HuH-7 (cell line): ENCODE measurements at regions not wholly inside any gene's neighbourhood (a gene's known extent, or its start where the extent isn't known, plus 50 kb on each side); places are given as distances from the start of the nearest gene placed in this dataset.
A peak's percentile ranks its signal among the peaks of the same experiment; 100 is the strongest.
"Not testable (repeated sequence)": the region's sequence is repeated elsewhere in the genome, so short reads cannot be mapped to it uniquely, and the experiment has no call there.

ENCODE experiments used
- DNase-seq: peaks from one replicate; pipeline ENCODE4 v3.0.0; 2011; ENCODE audit warnings: low spot score

DNA sequence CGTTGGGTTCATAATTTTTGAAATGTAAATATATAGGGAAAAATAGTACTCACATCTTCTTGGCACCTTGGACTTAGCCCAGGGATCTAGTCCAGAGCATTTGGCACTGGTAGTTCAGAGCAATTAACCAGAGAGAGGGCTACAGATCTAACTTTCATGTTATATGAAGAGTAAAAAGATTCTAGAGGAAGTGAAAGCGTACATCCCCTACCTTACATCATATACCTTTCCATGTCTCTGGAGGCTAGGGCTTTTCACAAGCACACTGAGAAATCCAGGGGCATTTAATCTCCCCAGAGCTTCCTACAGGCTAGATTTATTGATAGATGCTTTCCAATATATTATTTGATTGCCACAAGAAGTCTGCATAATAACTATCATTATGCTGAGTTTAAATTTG, 687.5 kb upstream of the FBXO33 start:
- DNase-seq, result no peak

DNA sequence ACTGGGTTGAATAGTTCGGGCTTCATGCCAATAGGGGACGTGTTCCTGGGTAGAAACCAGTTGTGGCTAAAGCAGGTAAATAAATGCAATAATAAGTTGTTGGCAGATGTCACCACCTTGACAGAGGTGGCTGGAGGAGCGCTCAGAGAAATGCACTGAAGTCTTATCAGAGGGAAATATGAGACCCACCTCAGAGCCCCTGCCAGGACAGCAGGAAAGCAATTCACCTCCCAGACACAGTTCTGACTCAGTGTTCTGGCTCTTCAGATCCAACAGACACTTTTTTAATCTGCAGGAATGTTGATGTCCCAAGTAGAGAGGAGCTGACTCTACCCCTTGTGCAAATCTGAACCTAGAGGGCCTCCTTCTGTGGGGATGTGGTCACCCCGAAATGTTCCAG, 687.1 kb upstream of the FBXO33 start:
- no peak for DNase-seq

DNA sequence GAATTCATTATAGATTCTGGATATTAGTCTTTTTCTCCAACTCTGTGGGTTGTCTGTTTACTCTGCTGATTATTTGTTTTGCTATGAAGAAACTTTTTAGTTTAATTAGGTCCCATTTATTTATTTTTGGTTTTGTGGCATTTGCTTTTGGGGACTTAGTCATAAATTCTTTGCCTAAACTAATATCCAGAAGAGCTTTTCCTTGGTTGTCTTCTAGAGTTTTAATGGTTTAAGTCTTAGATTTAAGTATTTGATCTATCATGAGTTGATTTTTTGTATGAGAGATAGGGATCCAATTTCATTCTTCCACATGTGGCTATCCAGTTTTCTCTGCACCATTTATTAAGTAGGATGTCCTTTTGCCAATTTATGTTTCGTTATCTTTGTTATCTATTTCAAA, 683.4 kb upstream of the FBXO33 start:
- no peak for DNase-seq

DNA sequence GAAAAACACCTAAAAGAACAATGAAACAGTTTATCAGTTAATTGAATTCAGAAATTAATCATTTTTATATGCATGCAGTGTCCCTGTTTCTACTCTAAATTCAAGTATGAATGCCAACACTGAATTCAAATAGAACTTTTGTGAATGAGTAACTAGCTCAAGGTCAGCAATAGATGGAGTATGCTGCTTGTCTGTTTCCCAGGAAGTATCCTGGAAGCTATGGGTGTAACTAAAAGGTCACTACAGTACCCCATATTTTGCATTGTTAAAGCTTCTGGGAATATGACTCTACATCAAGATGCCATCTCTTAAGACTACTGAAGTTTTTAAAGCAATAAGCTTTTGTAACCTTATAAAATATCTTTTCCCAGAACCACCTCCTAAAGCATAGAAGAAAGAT, 681.4 kb upstream of the FBXO33 start:
- peak; percentile 6 for DNase-seq

DNA sequence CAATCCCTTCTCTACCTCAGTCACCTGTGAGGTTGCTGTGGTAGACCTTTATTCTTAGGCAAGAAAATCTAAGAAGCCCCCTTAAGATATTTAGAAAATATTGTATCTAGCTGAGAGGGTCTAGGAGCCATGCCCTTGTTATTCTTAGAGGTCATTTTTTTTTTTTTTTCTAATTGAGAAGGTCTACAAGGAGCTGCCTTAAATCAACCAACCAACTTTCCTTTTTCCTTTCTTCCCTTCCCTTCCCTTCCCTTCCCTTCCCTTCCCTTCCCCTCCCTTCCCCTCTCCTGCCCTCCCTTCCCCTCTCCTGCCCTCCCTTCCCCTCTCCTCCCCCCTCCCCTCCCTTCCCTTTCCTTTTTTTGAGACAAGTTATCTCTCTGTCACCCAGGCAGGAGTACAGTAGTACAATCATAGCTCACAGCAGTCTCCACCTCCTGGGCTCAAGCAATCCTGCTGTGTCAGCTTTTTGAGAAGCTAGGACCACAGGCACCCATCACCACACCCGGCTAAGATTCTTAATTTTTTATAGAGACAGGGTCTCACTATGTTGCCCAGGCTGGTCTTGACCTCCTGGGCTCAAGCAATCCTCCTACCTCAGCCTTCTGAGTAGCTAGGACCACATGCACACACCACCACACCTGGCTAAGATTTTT, 668.4 kb upstream of the FBXO33 start:
- DNase-seq, result no peak

DNA sequence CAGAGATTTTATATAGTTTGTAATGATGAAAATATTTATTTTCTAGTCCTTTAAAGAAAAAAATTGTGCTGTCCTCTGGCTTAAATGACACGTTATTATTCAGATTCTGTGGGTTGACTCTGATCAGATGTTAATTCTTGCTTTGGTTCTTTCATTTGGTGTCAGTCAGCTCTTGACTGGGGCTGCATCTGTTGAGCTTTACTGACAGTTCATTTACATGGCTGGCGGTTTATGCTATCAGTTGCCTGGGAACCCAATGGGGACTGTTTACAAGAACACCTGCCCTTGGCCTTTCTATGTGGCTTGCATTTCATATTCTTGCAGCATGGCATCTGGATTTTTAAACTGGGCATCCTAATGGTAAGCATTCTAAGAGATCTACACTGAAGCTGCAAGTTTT, 667.1 kb upstream of the FBXO33 start:
- no peak for DNase-seq

DNA sequence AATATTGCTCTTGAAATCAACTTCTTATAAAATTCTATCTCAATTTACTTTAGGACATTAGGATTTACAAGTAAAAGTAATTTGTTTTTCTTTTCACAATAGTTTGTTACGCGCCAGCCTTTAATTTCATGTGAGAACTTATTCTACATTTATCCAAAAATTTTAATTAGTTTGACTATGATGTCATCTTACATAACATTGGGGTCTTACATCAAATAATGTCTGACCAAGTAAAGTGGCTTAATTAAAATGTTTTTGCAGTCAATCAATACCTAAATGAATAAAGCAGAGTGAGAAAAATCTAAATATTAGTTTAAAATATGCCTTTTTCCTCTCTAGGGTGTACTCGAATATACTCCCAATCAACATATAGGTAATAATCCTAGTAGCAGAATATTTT, 666.2 kb upstream of the FBXO33 start:
- no peak for DNase-seq

DNA sequence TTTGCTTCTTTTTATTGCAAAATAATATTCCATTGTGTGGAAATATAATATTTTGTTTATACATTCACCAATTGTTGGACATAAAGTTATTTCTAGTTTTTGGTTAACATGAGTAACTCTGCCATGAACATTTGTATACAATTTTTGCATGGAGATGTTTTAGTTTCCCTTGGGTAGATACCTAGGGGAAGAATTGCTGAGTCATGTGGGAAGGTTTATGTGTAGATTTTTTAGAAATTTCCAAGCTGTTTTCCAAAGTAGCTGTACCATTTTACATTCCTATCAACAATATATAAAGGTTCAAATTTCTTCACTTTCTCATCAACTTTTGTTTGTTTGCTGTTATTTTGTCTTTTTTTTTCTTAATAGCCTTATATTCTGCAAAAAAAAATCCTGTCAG, 664.7 kb upstream of the FBXO33 start:
- DNase-seq, result no peak

DNA sequence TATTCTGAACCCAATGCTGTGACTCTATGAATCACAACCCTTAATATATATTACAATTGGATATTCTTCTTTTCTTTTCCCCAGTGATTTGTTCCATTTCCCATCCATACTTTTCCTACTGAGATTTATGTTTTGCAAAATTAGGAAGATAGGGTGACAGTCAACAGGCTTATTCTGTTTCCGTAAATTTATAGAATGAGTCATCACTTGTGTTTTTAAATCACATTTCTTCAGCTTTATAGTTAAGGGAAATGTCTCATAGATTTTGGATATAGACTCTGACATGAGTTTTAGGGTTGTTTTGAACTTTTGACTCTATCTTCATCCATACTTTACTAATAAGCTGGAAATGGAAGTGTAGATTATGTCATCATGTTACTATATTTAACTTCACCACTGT, 661.6 kb upstream of the FBXO33 start:
- DNase-seq, result no peak

DNA sequence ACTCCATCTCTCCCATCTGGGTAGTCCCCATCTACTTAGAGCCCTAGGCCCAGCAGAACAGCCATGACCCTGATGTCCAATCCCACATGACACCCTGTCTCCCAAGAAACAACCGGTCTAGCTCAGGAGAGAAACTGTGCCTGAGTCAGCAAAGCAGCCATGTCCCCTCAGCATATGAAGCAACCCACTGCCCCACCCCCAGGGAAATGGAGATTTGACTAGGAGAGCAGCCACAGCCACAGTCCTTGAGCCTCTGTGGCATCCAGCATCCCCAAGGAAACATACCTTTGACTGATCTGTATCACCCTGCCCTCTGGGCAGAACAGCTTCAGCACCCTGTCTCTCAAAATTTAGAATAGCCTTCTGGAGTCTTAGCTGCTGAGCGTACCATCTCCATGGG, 641.9 kb upstream of the FBXO33 start:
- no peak for DNase-seq

DNA sequence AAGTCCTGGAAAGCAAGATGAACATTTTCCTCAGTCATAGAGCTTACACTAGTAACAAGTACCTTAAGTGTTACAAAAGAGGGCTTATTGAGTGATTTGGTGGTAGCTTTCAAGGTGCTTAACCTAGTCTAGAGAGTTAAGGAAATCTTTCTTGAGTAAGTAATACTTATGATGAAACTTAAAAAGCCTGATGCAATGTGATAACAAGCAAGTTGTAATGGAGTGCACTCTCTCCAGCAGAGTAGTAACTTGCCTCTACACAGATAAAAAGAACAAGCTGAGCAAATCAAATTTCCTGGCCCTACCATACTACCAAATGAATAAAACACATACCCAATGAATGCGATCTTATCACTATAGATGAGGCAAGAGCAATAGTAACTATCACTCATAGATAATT, 639.9 kb upstream of the FBXO33 start:
- no peak for DNase-seq

DNA sequence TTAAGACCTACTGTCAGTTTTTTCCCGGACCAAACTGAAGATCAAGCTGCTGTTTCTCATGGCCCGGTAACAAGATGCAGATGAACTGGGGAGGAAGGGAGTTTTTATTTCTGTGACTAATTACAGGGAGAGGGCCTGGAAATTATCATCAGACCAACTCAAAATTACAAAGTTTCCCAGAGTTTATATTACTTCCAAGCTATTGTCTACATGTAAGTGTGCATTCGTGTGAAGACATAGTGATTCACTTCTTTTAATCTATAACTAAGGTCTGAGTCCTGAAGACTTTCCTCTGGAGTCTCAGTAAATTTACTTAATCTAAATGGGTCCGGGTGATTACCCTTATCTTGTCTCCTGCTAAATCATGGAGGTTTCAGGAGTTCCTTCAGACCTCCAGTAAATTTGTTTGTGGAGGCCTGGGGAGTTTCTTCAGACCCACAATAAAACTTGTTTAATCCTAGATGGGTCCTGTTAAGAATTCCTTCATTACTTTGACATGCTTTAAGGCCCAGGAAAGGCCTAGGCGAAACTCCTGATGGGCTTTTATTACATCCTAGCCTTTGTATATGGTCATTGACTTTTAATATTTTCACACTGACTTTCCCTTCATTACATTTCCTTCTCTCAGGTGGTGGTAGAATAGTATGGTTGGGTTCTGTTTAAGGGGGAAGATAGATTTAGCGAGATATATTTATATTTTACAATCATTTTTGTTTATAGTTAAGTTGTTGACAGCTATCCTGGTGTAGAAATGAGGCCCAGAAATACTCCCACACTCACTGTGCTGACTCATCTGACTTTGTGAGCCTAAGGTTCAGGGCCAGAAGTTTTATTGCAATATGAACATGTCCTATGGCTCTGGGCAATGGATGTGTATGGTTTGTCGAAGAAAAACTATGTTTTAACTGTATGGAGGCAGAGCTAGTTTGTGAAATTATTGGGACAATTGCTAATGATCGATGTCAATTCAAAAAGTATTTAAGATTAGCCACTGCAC, 627.0 kb upstream of the FBXO33 start:
- DNase-seq, result no peak

DNA sequence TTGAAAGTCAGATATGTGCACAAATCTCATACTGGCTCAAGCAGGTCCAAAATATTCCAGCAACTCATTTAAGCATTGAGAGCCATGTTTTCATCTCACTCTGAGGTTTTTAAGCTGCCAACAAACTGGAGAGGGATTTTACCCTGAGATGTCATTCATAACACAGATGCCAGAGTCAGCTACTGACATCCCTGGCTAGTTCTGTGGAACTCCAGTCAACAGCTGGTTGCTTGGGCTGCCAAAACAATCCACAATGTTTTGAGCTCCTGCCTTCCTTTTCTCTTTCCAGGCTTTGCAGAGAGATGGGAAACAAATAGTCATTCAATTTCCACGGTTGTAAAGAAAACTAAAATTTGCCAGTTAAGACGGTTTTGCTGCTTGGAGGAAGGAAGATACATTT, 621.2 kb upstream of the FBXO33 start:
- DNase-seq, result no peak

DNA sequence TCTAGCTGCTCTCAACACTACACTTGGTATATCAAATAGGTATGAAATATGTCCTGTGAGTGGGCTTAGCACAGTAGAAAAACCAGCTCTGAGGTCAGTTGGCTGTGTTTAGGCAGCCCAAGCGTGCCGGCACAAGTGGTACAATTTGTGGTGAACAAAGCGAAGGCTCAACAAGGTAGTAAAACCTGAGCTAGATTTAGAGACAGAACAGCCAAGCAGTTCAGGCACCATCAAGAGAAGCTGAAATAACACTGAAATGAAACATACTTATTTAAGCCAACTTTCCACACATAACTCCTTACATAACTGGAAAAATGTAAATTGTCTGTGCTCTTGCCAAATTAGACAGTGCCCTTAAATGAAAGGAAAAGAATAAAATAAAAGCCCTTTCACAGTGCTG, 596.8 kb upstream of the FBXO33 start:
- DNase-seq, result no peak

DNA sequence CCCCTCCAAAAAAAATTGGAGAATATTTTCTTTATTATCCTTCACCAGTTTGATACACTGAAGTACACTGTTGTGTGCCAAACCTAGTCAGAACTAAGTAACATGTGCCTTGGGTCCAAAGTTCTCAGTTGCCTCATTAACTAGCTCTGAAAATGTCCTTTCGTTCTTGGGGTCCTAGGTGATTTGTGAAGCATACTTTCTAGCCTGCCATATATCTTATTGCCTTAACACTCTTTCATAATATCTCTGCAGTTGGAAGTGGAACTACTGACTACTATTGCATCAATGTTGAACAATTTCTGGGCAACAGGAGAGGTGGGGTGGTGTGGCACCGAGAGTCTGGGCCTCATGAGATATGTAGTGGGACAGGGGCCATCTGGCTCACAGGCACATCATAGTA, 592.9 kb upstream of the FBXO33 start:
- DNase-seq, result no peak

DNA sequence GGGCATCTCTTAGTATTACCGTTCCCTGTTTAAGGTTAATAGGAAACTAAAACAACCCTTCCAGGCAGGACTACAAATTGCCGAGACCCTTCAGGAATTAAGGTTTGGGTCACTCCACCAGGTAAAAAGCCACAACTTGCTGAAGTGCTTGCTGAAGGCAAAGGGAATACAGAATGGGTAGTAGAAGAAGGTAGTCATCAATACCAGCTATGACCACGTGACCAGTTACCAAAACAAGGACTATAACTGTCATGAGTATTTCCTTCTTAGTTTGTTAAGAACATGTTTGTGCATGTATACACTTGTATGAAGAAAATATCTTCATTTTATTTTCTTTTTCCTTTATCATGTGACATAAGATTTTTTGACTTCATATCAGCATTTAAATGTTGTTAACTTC, 578.7 kb upstream of the FBXO33 start:
- DNase-seq, result no peak

DNA sequence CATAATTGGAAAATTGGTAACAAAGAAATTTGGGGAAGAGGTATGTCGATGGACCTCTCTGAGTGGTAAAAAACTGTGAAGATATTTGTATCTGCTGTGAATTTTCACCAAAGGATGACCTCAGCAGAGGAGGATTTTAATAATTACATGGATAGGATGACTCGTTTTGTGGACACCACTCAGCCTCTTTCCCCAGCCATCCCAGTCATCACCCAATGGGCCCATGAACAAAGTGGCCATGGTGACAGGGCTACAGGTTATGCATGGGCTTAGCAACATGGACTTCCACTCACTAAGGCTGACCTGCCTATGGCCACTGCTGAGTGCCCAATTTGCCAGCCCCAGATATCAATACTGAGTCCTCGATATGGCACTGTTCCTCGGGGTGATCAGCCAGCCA, 577.5 kb upstream of the FBXO33 start:
- DNase-seq, result no peak

DNA sequence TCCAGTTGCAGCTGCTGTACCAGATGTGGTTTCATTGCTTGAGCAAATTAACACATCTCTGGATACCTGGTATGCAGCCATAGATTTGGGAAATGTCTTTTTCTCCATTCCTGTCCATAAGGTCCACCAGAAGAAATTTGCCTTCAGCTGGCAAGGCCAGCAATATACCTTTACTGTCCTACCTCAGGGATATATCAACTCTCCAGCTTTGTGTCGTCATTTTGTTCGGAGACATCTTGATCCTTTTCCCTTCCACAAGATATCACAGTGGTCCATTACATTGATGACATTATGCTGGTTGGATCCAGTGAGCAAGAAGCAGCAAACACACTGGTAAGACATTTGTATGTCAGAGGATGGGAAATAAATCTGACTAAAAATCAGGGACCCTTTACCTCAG, 576.1 kb upstream of the FBXO33 start:
- DNase-seq, result not testable (repeated sequence)

DNA sequence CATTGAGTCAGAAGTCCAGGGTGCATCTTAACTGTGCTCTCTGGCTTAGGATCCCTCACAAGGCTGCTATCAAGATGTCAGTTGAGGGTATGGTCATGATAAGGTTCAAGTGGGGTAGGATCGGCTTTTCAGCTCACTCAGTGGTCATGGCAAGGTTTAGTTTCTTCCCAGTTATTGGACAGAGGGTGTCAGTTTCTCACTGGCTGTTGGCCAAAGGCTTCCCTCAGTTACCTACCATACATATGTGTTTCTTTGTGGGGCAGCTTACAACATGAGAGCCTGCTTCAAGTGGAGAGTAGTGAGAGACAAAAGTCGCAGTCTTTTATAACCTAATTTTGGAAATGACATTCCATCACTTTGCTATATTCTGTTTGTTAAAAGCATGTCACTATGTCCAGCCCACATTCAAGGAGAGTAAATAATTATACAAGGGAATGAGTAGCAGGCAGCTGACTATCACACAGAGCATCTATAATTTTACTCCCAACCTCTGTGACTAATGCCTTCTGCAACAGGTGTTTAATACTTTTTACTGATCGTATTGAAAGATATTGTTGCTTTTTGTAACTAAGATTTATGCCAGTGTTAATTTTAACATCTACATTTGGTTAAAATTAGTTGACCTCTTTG, 572.8 kb upstream of the FBXO33 start:
- DNase-seq, result no peak

DNA sequence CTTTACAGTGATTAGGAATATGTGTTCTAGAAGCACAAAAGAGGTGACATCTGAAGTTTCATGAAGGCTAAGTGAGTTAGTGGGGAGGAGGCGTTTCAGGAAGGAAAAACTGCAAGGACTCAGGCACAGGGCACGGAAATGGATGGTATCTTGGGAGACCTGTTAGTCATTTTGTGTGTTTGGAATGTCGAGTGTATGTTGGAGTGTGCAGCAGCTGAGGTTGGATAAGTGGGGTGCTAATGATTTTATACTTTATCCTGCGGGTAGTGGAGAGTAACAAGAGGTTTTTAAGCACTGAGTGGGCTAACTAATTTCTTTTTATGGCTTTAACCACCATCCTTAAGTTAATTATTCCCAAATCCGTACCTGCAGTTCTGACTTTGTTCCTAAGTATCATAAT, 571.5 kb upstream of the FBXO33 start:
- no peak for DNase-seq

DNA sequence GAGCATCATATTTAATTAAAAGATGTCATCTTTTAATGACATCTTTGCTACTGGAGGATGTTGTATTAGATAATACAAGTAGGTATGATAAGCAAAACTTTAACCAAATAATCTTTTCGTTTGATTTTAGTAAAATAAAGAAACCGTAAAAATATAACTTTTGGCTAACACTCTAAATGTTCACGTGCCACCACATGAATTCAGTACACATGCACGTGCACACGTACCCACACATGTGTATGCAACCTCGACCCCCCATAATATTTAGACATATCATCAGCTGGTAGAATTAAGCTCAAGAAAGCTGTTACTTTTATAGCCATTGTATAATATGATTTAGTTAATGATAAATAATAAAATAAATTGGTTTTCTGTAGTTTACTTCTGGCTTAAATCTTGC, 566.6 kb upstream of the FBXO33 start:
- no peak for DNase-seq

DNA sequence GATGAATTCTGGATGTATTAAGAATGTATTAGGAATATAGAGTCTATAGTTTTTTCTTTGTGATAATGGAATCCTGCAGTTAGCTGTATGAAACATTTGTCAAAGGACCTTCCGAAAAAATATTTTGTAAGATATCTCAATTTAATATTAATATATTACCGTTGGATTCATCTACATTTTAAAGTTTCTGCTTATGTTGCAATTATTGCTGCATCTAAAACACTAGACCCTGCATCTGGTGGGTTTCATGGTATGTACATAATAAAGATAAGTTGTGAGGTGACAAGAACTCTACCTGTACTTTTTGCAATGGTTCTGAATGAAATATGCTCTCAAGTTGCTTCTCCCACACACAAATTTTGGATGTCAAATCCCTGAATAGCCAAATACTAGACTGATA, 565.9 kb upstream of the FBXO33 start:
- DNase-seq, result no peak

DNA sequence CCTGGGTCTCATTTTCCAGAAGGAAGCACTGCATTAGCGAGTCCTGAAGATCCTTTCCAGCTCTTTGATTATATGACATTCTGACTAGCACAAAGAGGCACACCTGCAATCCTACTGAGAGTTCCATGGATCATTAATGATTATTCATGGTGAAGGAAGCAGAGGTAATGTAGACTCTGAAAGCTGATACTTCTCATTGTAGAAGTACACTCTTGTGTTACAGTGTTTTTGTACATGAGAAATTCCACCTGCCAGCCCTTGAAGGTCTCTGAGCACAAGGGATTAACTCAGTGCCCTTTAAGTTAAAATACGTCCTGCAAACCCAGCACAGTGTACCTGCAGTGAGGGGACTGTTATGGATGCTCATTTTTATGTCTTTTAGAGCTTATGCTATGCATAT, 558.8 kb upstream of the FBXO33 start:
- no peak for DNase-seq
